WTC11 (cell line): ENCODE measurements at regions not wholly inside any gene's neighbourhood (a gene's known extent, or its start where the extent isn't known, plus 50 kb on each side); places are given as distances from the start of the nearest gene placed in this dataset.

ENCODE experiments used
- ATAC-seq: fragments of 200-7000 bp; cut with Tn5 transposase; 2 replicates; pipeline ENCODE4 v1.10.0; 2021; ENCODE audit warnings: mild to moderate bottlenecking, moderate library complexity
- CTCF ChIA-PET: fragments of 300-600 bp; sonication (Branson Sonifier 250); formaldehyde crosslinking; loops from one replicate; lab custom pipeline; 2021; ENCODE audit warnings: antibody characterized with exemption; lab: Charles Lee
- POLR2A ChIA-PET: fragments of 350-600 bp; sonication (Branson Sonifier 250); formaldehyde crosslinking; loops from one replicate; lab custom pipeline; 2021; ENCODE audit warnings: antibody characterized with exemption; lab: Charles Lee
- DNase-seq: peaks from one replicate; pipeline ENCODE4 v3.0.0; 2021; ENCODE audit warnings: low spot score
- H3K27ac Mint-ChIP-seq: 2 replicates; pipeline ENCODE4 v1.8.0; 2021; ENCODE audit warnings: mixed read lengths
- H3K27me3 Mint-ChIP-seq: 2 replicates; pipeline ENCODE4 v1.8.0; 2021; ENCODE audit warnings: low read depth, mild to moderate bottlenecking, moderate library complexity, mixed read lengths
- H3K36me3 Mint-ChIP-seq: 2 replicates; pipeline ENCODE4 v1.8.0; 2021; ENCODE audit warnings: mixed read lengths
- H3K4me1 Mint-ChIP-seq: 2 replicates; pipeline ENCODE4 v1.8.0; 2022; ENCODE audit warnings: mixed read lengths
- H3K4me3 Mint-ChIP-seq: 2 replicates; pipeline ENCODE4 v1.8.0; 2021; ENCODE audit warnings: mild to moderate bottlenecking, moderate library complexity, mixed read lengths
- H3K9me3 Mint-ChIP-seq: 2 replicates; pipeline ENCODE4 v1.8.0; 2021; ENCODE audit warnings: mixed read lengths
- ARID4B ChIP-seq: sonication (generic); formaldehyde crosslinking; IDR thresholded peaks from 2 replicates; pipeline ENCODE4 v1.8.0; 2023; ENCODE audit warnings: missing genetic modification reagents, mild to moderate bottlenecking, borderline replicate concordance
- ATF1 ChIP-seq: sonication (generic); formaldehyde crosslinking; IDR thresholded peaks from 2 replicates; pipeline ENCODE4 v1.8.1; 2023; ENCODE audit warnings: mild to moderate bottlenecking, moderate library complexity, missing genetic modification reagents
- CDX4 ChIP-seq: fragments of 250-450 bp; sonication (Bioruptor Pico); IDR thresholded peaks from 2 replicates; pipeline ENCODE4 v1.9.0; 2021; ENCODE audit warnings: moderate library complexity, mild to moderate bottlenecking, inconsistent platforms, borderline replicate concordance
- FOXK1 ChIP-seq: sonication (generic); formaldehyde crosslinking; IDR thresholded peaks from 2 replicates; pipeline ENCODE4 v1.8.0; 2022; ENCODE audit warnings: mild to moderate bottlenecking, moderate library complexity, missing genetic modification reagents
- FOXP4 ChIP-seq: sonication (generic); formaldehyde crosslinking; IDR thresholded peaks from 2 replicates; pipeline ENCODE4 v1.8.0; 2022; ENCODE audit warnings: mild to moderate bottlenecking, missing genetic modification reagents
- JAZF1 ChIP-seq: fragments of 250-450 bp; sonication (Bioruptor Pico); IDR thresholded peaks from 2 replicates; pipeline ENCODE4 v1.9.0; 2021; ENCODE audit warnings: moderate library complexity, mild to moderate bottlenecking, inconsistent platforms
- JUN ChIP-seq: sonication (generic); formaldehyde crosslinking; IDR thresholded peaks from 2 replicates; pipeline ENCODE4 v1.8.0; 2023; ENCODE audit warnings: mild to moderate bottlenecking, missing genetic modification reagents
- PRDM15 ChIP-seq: sonication (generic); formaldehyde crosslinking; IDR thresholded peaks from 2 replicates; pipeline ENCODE4 v1.8.0; 2022; ENCODE audit warnings: missing genetic modification reagents
- PREB ChIP-seq: sonication (generic); formaldehyde crosslinking; IDR thresholded peaks from 2 replicates; pipeline ENCODE4 v1.8.1; 2022; ENCODE audit warnings: mild to moderate bottlenecking, missing genetic modification reagents, moderate library complexity, borderline replicate concordance
- PRRX2 ChIP-seq: fragments of 250-450 bp; sonication (Bioruptor Pico); IDR thresholded peaks from 2 replicates; pipeline ENCODE4 v1.8.0; 2021; ENCODE audit warnings: mild to moderate bottlenecking
- SMAD4 ChIP-seq: sonication (generic); formaldehyde crosslinking; IDR thresholded peaks from 2 replicates; pipeline ENCODE4 v1.8.0; 2022; ENCODE audit warnings: mild to moderate bottlenecking, missing genetic modification reagents
- TCF7 ChIP-seq: sonication (generic); formaldehyde crosslinking; IDR thresholded peaks from 2 replicates; pipeline ENCODE4 v1.8.0; 2022; ENCODE audit warnings: mild to moderate bottlenecking, low read depth, missing genetic modification reagents, moderate library complexity
- TP53 ChIP-seq: sonication (generic); formaldehyde crosslinking; IDR thresholded peaks from 2 replicates; pipeline ENCODE4 v1.8.1; 2023; ENCODE audit warnings: mild to moderate bottlenecking, missing genetic modification reagents
- ZNF121 ChIP-seq: sonication (generic); formaldehyde crosslinking; IDR thresholded peaks from 2 replicates; pipeline ENCODE4 v1.8.0; 2023; ENCODE audit warnings: missing genetic modification reagents
- ZNF425 ChIP-seq: fragments of 250-450 bp; sonication (Bioruptor Pico); conservative IDR thresholded peaks from 2 replicates; pipeline ENCODE4 v1.9.0; 2021; ENCODE audit warnings: mild to moderate bottlenecking
- ZNF532 ChIP-seq: fragments of 250-450 bp; sonication (Bioruptor Pico); IDR thresholded peaks from 2 replicates; pipeline ENCODE4 v1.9.0; 2021; ENCODE audit warnings: mild to moderate bottlenecking, borderline replicate concordance

GRCh38 chr4:23134331-23134730 lies 441.6 kb downstream of the GBA3 start:
- no peaks in the 10 kb centered on the region for H3K9me3 Mint-ChIP-seq
- ATAC-seq = no peak
- no peak overlapping the region for H3K27ac Mint-ChIP-seq
- H3K4me3 Mint-ChIP-seq = no peak overlapping the region
- ChIA-PET POLR2A (no interaction called here), CTCF (no interaction called here)
- no peak for DNase-seq
- no peak for TF ChIP-seq PRRX2 (CRISPR knock-in tag)
- no peak for TF ChIP-seq JAZF1 (CRISPR knock-in tag)
- no peak for TF ChIP-seq CDX4
- peaks cover 32% of the 10 kb centered on the region for H3K4me1 Mint-ChIP-seq
- no peaks in the 10 kb centered on the region for H3K36me3 Mint-ChIP-seq
- no peaks in the 10 kb centered on the region for H3K27me3 Mint-ChIP-seq

- no peak overlapping the region for H3K4me3 Mint-ChIP-seq
- no peak for DNase-seq
- H3K36me3 Mint-ChIP-seq = 0 out of 2 replicates have a peak, but pooled peaks cover under 1% of the 10 kb centered on the region
- ChIA-PET CTCF (interaction anchor here (0.5 kb wide), 1 partner anchor 119 kb away, joined by 5 read pairs; no protein-coding TSS in a partner anchor), POLR2A (no interaction called here)
- H3K9me3 Mint-ChIP-seq = peaks cover 1% of the 10 kb centered on the region
- H3K27ac Mint-ChIP-seq = no peak overlapping the region
- no peak for ATAC-seq
- peaks cover 5% of the 10 kb centered on the region; the same call in 1 of the 2 replicates for H3K27me3 Mint-ChIP-seq
- H3K4me1 Mint-ChIP-seq = peaks cover 24% of the 10 kb centered on the region
- no peak for TF ChIP-seq ZNF425 (CRISPR knock-in tag)
- no peak for TF ChIP-seq PREB (CRISPR knock-in tag)
- TF ChIP-seq TCF7 (CRISPR knock-in tag) = no peak
- no peak for TF ChIP-seq SMAD4 (CRISPR knock-in tag)
- no peak for TF ChIP-seq ARID4B (CRISPR knock-in tag)
- TF ChIP-seq JUN (CRISPR knock-in tag) = no peak
- TF ChIP-seq ZNF532 = no peak
- TF ChIP-seq FOXK1 (CRISPR knock-in tag) = no peak
- TF ChIP-seq ZNF121 (CRISPR knock-in tag) = no peak
- TF ChIP-seq PRDM15 (CRISPR knock-in tag) = no peak
- TF ChIP-seq FOXP4 (CRISPR knock-in tag) = no peak
- TF ChIP-seq TP53 (CRISPR knock-in tag) = no peak
- TF ChIP-seq ATF1 (CRISPR knock-in tag) = no peak
These were observed 438.1 kb downstream of the GBA3 start for GRCh38 chr4:23130845-23131244.
